ENCODE measurements at regions not wholly inside any gene's neighbourhood (a gene's known extent, or its start where the extent isn't known, plus 50 kb on each side); places are given as distances from the start of the nearest gene placed in this dataset.

DNA sequence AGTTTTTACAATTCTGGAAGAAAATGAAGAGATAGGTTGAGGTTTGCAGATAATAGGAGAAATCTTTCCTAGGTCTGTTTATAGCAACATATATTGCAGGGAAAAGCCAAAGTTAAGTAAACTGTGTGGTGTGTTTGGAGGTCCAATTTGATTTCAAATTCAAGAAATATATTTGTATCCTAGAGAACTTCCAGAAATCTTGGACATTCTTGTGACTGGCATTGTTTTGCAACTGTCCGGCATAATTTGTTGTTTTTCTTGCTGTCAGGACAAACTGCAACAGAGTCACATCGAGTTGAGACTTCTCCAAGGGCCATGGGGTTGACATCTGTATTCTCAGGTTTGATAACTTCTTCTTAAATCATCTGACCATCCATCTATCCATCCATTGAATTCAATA lies 170.9 kb upstream of the ZEB2 start:
- H3K27ac Mint-ChIP-seq, result no peak overlapping the region
- no peaks in the 10 kb centered on the region for H3K36me3 Mint-ChIP-seq (ENCODE audit: low read depth)
- H3K4me3 Mint-ChIP-seq, result no peak overlapping the region
- intact Hi-C loops (cut with micrococcal nuclease), result no loop called here
- no peak for DNase-seq
- peaks cover 2% of the 10 kb centered on the region for H3K27me3 Mint-ChIP-seq
- no peaks in the 10 kb centered on the region for H3K9me3 Mint-ChIP-seq
- no peaks in the 10 kb centered on the region for H3K4me1 Mint-ChIP-seq

DNA sequence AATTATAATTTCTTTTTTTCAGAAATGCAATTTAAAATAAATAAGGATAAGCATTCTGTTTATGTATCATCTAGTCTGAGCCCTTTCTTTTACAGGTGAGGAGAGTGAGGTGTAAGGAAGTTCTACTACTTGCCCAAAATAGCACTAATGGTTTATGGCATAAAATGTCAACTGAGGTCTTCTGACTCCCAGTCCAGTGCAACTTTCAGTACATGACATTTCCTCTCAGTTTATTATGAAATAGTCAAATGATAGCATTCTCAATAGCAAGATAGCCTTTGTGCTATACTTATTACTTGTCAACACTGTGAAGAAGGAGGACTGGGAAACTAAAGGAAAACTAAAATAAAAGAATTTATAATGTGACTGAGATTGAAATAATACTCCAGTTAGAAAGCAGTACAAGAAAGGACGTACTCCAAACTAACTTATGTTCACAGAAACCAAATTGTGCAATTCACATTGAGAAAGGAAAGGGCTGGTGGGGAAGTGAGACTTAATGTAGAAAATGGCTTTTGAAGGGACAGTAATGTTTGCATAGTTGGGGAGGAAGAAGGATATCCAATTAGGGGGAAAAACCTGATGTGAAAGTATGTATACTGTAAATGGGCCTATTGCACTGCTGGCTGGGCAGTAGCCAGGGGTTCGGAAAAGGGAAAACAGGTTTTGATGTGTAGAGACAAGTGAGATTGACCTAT lies 166.7 kb upstream of the ZEB2 start:
- intact Hi-C loops (cut with micrococcal nuclease), result no loop called here
- peaks cover 4% of the 10 kb centered on the region for H3K27me3 Mint-ChIP-seq
- no peaks in the 10 kb centered on the region for H3K9me3 Mint-ChIP-seq
- no peak overlapping the region for H3K4me3 Mint-ChIP-seq
- H3K4me1 Mint-ChIP-seq, result no peaks in the 10 kb centered on the region
- H3K27ac Mint-ChIP-seq, result no peak overlapping the region
- no peaks in the 10 kb centered on the region for H3K36me3 Mint-ChIP-seq (ENCODE audit: low read depth)
- no peak for DNase-seq

DNA sequence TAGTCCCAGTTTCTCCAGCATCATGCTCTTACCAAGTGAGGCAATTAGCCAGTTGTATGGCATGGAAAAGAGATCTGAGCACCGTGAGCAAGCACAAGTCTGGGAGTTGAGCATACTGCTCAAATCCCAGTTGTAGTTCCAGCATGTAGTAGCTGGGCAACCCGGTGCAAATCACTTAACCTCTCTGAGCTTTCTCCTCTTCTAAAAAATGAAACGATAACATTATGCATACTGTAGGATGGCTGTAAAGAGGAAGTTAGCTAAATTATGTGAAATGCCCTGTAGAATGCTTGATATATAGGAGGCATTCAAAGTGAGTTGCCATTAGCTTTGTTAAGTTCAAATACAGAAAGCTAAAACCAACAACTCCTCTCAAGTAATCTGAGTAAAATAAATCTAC lies 164.0 kb upstream of the ZEB2 start:
- Mint-ChIP-seq H3K27ac (no peak overlapping the region), H3K4me1 (no peaks in the 10 kb centered on the region), H3K9me3 (no peaks in the 10 kb centered on the region), H3K27me3 (peaks cover 3% of the 10 kb centered on the region), H3K36me3 (ENCODE audit: low read depth) (no peaks in the 10 kb centered on the region), H3K4me3 (no peak overlapping the region)
- intact Hi-C loops (cut with micrococcal nuclease), result no loop called here
- DNase-seq, result no peak

DNA sequence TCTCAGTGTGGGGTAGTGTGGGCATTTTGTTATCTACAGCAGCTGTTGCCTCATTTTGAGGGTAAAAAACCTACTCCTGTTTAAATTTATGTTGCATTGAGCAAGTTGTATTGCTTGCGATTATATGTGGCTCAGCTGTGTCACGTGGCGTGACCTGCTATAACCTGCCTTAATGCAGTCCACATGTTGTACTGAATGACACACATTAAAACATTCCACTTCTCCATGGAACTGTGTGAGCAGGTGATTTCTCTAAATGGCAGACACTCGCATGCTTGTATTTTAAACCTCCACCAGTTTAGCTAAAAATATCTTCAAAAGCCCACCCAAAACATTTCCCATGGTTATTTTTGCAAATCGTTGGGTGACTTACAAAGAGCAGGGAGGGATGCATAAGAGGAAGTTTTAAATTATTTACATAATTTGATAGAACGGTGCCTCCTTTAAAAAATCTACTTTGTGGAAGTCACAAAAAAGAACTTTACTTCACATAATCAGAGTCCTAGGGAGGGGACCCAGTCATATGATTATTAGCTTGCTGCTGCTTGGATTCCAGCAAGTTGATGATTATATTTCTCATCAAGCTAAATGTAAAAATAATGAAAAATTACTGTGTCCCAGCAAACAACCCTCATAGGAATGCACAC lies 163.3 kb upstream of the ZEB2 start:
- Mint-ChIP-seq H3K9me3 (no peaks in the 10 kb centered on the region), H3K4me1 (no peaks in the 10 kb centered on the region), H3K27me3 (peaks cover 3% of the 10 kb centered on the region), H3K4me3 (no peak overlapping the region), H3K36me3 (ENCODE audit: low read depth) (no peaks in the 10 kb centered on the region), H3K27ac (no peak overlapping the region)
- intact Hi-C loops (cut with micrococcal nuclease), result no loop called here
- DNase-seq, result no peak

DNA sequence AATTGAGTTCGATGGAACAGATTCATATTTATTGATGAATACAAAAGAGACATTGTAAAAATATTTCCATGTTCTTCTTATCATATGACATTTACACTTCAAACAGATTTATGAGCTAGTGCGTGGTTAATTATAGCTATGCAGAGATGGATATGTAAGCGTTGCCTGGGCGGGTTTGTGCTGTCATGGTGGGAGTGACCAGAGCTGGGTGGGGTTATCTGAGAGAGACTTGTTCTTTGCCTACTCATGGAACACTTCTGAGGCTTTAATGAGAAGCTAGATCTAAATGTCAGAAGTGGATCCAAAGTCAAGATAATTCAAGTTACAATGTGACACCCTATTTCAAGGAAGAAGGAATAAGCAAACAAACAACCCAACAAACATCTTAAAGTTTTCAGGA lies 162.3 kb upstream of the ZEB2 start:
- no peaks in the 10 kb centered on the region for H3K9me3 Mint-ChIP-seq
- intact Hi-C loops (cut with micrococcal nuclease), result no loop called here
- peaks cover 3% of the 10 kb centered on the region for H3K27me3 Mint-ChIP-seq
- H3K4me3 Mint-ChIP-seq, result no peak overlapping the region
- H3K27ac Mint-ChIP-seq, result no peak overlapping the region
- no peak for DNase-seq
- H3K36me3 Mint-ChIP-seq (ENCODE audit: low read depth), result no peaks in the 10 kb centered on the region
- no peaks in the 10 kb centered on the region for H3K4me1 Mint-ChIP-seq

DNA sequence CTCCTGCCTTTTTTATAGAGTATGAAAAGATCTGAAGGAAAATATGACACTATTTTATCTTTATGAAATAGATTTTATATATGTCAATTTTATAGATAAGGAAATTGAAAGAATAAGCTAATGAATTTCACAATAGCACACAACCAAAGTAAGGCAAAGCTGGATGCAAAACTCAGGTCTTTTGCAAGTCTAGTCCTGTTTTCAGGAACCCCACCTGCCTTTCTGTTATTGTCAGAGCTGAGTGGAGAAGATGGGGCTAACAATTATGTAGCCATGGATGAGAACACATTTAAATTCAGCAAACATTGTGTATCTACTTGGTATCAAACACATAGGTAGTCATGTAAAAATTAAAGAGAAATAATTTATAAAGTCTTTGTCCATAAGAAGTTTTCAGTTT lies 161.5 kb upstream of the ZEB2 start:
- H3K27me3 Mint-ChIP-seq, result peaks cover 3% of the 10 kb centered on the region
- no peak overlapping the region for H3K4me3 Mint-ChIP-seq
- no peak for DNase-seq
- intact Hi-C loops (cut with micrococcal nuclease), result no loop called here
- H3K9me3 Mint-ChIP-seq, result no peaks in the 10 kb centered on the region
- no peaks in the 10 kb centered on the region for H3K36me3 Mint-ChIP-seq (ENCODE audit: low read depth)
- H3K27ac Mint-ChIP-seq, result no peak overlapping the region
- H3K4me1 Mint-ChIP-seq, result no peaks in the 10 kb centered on the region

DNA sequence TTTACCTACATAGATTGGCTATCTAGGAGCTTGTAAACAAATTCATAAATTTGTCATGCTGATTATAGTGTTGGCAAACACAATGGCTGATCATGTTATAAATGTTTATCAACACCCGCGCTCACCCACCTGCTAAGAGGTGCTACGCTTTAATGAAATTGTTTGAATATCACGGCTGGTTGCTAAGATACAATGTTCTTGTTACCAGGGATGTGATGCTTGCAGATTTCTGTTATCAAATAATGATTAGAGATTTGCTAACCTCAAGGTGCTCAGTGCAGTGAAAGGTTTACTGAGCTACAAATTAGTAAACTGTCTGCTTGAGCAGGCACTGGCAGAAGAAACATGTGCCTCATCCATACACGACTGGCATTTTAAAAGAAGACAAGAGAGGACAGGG lies 160.0 kb upstream of the ZEB2 start:
- no peak for DNase-seq
- Mint-ChIP-seq H3K4me1 (no peaks in the 10 kb centered on the region), H3K27me3 (peaks cover 3% of the 10 kb centered on the region), H3K9me3 (no peaks in the 10 kb centered on the region), H3K36me3 (ENCODE audit: low read depth) (no peaks in the 10 kb centered on the region), H3K4me3 (no peak overlapping the region), H3K27ac (no peak overlapping the region)
- intact Hi-C loops (cut with micrococcal nuclease), result no loop called here

DNA sequence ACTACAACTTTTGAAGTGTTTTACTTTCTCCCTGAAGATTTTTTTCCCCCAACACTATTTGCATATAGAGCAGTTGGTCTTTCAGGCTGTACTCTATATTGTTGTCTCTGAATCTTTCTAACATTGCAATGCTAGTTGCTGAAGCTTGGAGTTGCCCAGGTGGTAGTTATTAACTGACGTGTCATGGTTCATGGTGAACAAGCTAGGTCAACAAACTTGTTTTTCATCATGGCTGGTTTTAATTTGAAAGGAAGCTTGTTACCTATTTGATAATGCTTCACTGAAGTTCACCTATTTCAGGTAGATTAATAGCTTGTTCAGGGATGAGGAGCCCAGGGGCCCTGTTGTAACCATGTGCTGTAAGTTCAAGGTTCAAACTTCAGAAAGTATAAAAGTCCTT lies 158.8 kb upstream of the ZEB2 start:
- no peak overlapping the region for H3K4me3 Mint-ChIP-seq
- no peaks in the 10 kb centered on the region for H3K9me3 Mint-ChIP-seq
- H3K27ac Mint-ChIP-seq, result no peak overlapping the region
- no peaks in the 10 kb centered on the region for H3K4me1 Mint-ChIP-seq
- intact Hi-C loops (cut with micrococcal nuclease), result no loop called here
- H3K27me3 Mint-ChIP-seq, result peaks cover 3% of the 10 kb centered on the region
- H3K36me3 Mint-ChIP-seq (ENCODE audit: low read depth), result no peaks in the 10 kb centered on the region
- DNase-seq, result no peak

DNA sequence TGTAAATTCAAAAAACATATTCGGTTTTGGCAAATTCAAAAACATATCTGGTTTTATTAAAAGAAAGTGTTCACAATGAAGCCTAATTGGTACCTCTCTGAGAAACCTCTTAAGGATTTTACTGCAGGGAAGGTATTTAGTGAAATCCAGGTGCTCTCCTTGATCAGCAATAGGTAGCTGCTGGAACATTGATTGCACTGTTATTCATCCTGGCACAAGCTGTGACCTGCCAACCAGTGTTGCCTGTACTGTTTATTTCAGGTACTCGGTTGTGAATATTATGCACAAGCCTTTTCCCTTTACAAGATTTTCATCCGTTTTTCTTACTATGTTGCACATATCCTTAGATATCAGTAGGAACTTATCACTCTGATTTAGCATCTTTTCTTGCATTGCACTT lies 155.8 kb upstream of the ZEB2 start:
- Mint-ChIP-seq H3K27me3 (no peaks in the 10 kb centered on the region), H3K36me3 (ENCODE audit: low read depth) (no peaks in the 10 kb centered on the region), H3K4me1 (no peaks in the 10 kb centered on the region), H3K9me3 (no peaks in the 10 kb centered on the region), H3K27ac (no peak overlapping the region), H3K4me3 (no peak overlapping the region)
- intact Hi-C loops (cut with micrococcal nuclease), result no loop called here
- no peak for DNase-seq

DNA sequence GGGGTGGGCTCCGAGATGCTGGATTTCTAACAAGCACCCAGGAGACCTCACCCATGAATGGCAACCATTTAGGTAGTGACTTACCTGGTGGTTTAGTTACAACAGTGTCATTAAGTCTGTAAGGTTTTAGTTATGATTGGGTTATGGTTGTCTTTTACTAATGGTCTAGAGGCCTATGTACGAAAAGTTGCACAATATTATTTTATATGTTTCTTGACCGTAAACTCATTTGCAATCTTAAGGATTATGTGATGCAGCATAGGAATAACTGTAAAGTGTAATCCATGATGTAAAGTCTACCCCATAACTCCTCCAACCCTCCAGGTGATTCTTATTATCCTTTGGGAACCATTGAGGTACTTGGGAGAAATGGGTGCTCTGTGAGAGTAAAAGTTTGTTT lies 155.4 kb upstream of the ZEB2 start:
- Mint-ChIP-seq H3K27me3 (no peaks in the 10 kb centered on the region), H3K4me3 (no peak overlapping the region), H3K27ac (no peak overlapping the region), H3K36me3 (ENCODE audit: low read depth) (no peaks in the 10 kb centered on the region), H3K4me1 (no peaks in the 10 kb centered on the region), H3K9me3 (no peaks in the 10 kb centered on the region)
- no peak for DNase-seq
- intact Hi-C loops (cut with micrococcal nuclease), result no loop called here

DNA sequence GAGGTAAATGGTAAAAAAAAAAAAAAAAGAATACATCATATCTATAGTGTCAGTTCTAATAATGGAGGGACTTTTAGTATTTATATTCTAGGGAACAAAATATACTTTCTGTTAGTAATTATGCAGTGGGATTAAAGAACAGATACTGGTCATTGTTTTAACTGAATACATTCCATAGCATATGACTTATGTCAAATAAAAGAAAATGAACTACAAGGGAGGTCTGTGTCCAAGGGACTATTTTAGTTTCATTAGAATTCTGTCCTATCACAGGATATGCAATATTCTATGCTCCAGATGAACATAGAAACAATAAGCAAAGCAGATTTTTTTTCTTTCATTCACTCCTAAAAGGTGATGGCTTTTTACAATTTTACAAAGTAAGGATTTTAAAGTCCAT lies 154.2 kb upstream of the ZEB2 start:
- Mint-ChIP-seq H3K27me3 (peaks cover 2% of the 10 kb centered on the region), H3K36me3 (ENCODE audit: low read depth) (no peaks in the 10 kb centered on the region), H3K27ac (no peak overlapping the region), H3K4me1 (no peaks in the 10 kb centered on the region), H3K4me3 (no peak overlapping the region), H3K9me3 (no peaks in the 10 kb centered on the region)
- intact Hi-C loops (cut with micrococcal nuclease), result no loop called here
- no peak for DNase-seq

DNA sequence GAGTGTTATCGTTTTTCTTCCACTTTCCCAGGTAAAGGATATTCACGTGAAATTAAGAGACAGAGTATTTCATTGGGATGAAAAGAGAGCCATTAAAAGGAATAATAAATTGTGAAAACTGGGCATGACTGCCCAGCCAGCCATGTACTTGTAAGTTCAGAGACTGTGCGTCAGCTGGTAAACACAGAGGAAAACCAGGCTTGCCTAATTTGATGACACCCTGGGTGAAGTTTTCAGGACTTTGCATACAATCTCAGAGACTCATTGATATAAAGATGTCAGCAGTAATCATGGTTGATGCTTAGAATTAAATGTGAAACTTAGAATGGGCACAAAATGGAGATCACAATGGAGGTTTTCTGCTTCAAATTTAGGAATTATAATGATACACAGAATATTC lies 153.5 kb upstream of the ZEB2 start:
- H3K27ac Mint-ChIP-seq, result no peak overlapping the region
- intact Hi-C loops (cut with micrococcal nuclease), result no loop called here
- no peak for DNase-seq
- H3K4me3 Mint-ChIP-seq, result no peak overlapping the region
- no peaks in the 10 kb centered on the region for H3K4me1 Mint-ChIP-seq
- peaks cover 2% of the 10 kb centered on the region for H3K27me3 Mint-ChIP-seq
- no peaks in the 10 kb centered on the region for H3K9me3 Mint-ChIP-seq
- no peaks in the 10 kb centered on the region for H3K36me3 Mint-ChIP-seq (ENCODE audit: low read depth)

DNA sequence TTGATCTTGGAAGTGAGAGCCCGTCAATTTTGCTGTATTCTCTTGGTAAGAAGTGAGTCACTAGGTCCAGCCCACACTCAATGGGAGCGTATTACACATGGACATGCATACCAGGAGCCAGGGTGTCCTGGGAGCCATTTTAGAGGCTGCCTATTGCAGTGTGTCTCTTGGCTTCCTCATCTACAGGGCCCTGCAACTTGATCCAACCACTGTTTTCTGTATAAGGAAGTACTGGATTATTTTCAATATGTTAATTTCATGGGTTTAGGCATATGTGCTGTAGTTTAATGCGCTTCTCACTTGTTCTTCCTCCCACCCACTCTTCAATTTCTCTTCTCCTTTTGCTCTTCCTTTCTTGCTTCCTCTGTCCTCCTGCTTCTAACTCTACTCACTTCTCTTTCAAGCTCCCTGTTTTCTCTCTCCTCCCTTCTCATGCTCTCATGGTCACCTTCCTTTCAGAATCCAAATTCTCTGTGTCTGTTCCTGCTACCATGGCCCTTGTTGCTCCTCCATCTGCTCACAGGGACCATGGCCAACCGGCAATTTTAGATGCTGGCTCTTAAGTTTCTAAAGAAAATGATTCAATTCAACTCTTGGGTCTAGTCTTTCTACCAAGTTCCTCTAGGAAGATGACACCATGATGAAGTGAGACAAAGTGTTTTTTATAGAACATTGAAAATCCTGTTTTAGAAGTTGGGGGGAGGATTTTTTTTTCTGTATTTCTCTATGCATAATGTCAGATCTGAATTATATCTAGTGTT lies 152.0 kb upstream of the ZEB2 start:
- peaks cover 2% of the 10 kb centered on the region for H3K27me3 Mint-ChIP-seq

DNA sequence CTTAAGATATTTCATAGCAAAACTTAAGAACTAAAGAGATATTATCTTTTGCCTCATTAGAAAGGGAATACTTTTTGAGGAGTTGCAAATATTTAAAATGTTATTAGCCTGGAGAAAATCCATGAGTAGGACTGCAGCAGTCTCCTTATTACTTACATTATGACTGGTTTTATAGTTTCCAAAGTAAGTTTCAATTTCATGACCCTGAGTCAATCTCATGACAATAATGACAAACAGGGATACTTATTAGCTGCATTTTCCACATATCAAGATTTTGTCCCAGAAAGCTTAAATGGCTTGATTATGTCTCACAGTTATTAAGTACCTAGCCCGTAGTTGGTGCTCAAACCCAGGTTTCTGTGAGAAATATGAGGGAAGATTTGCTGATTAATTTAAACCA lies 150.8 kb upstream of the ZEB2 start:
- H3K36me3 Mint-ChIP-seq (ENCODE audit: low read depth), result no peaks in the 10 kb centered on the region
- H3K9me3 Mint-ChIP-seq, result no peaks in the 10 kb centered on the region
- no peak overlapping the region for H3K4me3 Mint-ChIP-seq
- peaks cover 2% of the 10 kb centered on the region for H3K27me3 Mint-ChIP-seq
- H3K27ac Mint-ChIP-seq, result no peak overlapping the region
- intact Hi-C loops (cut with micrococcal nuclease), result no loop called here
- peaks cover 2% of the 10 kb centered on the region for H3K4me1 Mint-ChIP-seq
- no peak for DNase-seq

More for the DNA sequence above, 152.0 kb upstream of the ZEB2 start:
- Mint-ChIP-seq H3K36me3 (ENCODE audit: low read depth) (no peaks in the 10 kb centered on the region), H3K4me3 (no peak overlapping the region), H3K27ac (no peak overlapping the region), H3K9me3 (no peaks in the 10 kb centered on the region), H3K4me1 (no peaks in the 10 kb centered on the region)
- intact Hi-C loops (cut with micrococcal nuclease), result no loop called here
- no peak for DNase-seq
